Caco-2 (cell line): ENCODE measurements at regions not wholly inside any gene's neighbourhood (a gene's known extent, or its start where the extent isn't known, plus 50 kb on each side); places are given as distances from the start of the nearest gene placed in this dataset.

Experiments used
- BruUV-seq: library from RNA; stranded (reverse); fragments of 400-500 nt; replicated peaks from 2 replicates; lab custom pipeline; 2021; lab: Mats Ljungman, UMichigan
- CTCF ChIA-PET: fragments of 300-600 bp; sonication (Branson Sonifier 250); formaldehyde crosslinking; loops from one replicate; lab custom pipeline; 2022; ENCODE audit warnings: antibody characterized with exemption; lab: Charles Lee
- POLR2A ChIA-PET: fragments of 300-600 bp; sonication (Branson Sonifier 250); formaldehyde crosslinking; loops from one replicate; lab custom pipeline; 2022; ENCODE audit warnings: antibody characterized with exemption; lab: Charles Lee
- DNase-seq, 2 experiments: peaks; one replicate each; pipeline versions ENCODE4 v3.0.0 to v3.0.0-alpha.2; 2020 to 2022
- H3K27me3 ChIP-seq: replicated peaks from 2 replicates; pipeline ENCODE4 v1.6.0; 2011; ENCODE audit warnings: low read length; ENCODE audit not compliant: control insufficient read depth, insufficient read depth
- H3K36me3 ChIP-seq: 2 replicates; pipeline ENCODE4 v1.5.1; 2011; ENCODE audit warnings: low read length; ENCODE audit not compliant: control insufficient read depth, insufficient read depth
- H3K4me1 ChIP-seq: fragments of 250-450 bp; sonication (Bioruptor Pico); 2 replicates; pipeline ENCODE4 v1.5.1; 2020; ENCODE audit warnings: mild to moderate bottlenecking
- H3K4me3 ChIP-seq: 2 replicates; pipeline ENCODE4 v1.5.1; 2011; ENCODE audit warnings: low read depth, mild to moderate bottlenecking, control low read depth, low read length
- H3K9me3 ChIP-seq: fragments of 250-450 bp; sonication (Bioruptor Pico); 2 replicates; pipeline ENCODE4 v1.5.1; 2020; ENCODE audit warnings: mild to moderate bottlenecking, moderate library complexity
- H3K27ac Mint-ChIP-seq: one replicate; pipeline ENCODE4 v1.8.0; 2022; ENCODE audit warnings: mixed read lengths; ENCODE audit not compliant: unreplicated experiment
- H3K27me3 Mint-ChIP-seq: one replicate; pipeline ENCODE4 v1.8.0; 2022; ENCODE audit warnings: mixed read lengths; ENCODE audit not compliant: insufficient read depth, unreplicated experiment
- H3K36me3 Mint-ChIP-seq: one replicate; pipeline ENCODE4 v1.8.0; 2022; ENCODE audit warnings: mild to moderate bottlenecking, mixed read lengths; ENCODE audit not compliant: insufficient read depth, unreplicated experiment
- H3K4me1 Mint-ChIP-seq: one replicate; pipeline ENCODE4 v1.8.0; 2022; ENCODE audit warnings: low read depth, mixed read lengths; ENCODE audit not compliant: unreplicated experiment
- H3K4me3 Mint-ChIP-seq: one replicate; pipeline ENCODE4 v1.8.0; 2022; ENCODE audit warnings: mild to moderate bottlenecking, moderate library complexity, mixed read lengths; ENCODE audit not compliant: unreplicated experiment
- H3K9me3 Mint-ChIP-seq: one replicate; pipeline ENCODE4 v1.8.0; 2022; ENCODE audit warnings: mixed read lengths; ENCODE audit not compliant: unreplicated experiment
- CTCF ChIP-seq, 2 experiments: fragments of 200-600 bp in 1 of 2; IDR thresholded peaks; 1 replicate in 1 of 2; 2 replicates in 1 of 2; pipeline versions ENCODE4 v1.5.1 to v1.8.0; 2011 to 2022; ENCODE audit warnings: antibody characterized with exemption in 1 of 2, control low read depth in 1 of 2, inconsistent platforms in 1 of 2, low read depth in 1 of 2, low read length in 1 of 2, mild to moderate bottlenecking in 1 of 2, moderate library complexity in 1 of 2; ENCODE audit not compliant: insufficient read depth in 1 of 2, severe bottlenecking in 1 of 2, unreplicated experiment in 1 of 2
- intact Hi-C: fragments of 100-400 bp; cut with micrococcal nuclease; formaldehyde crosslinking; loops from one replicate; pipeline ENCODE4 v1.10.0; 2022; ENCODE audit not compliant: unreplicated experiment

- Mint-ChIP-seq H3K9me3 (peaks cover 8% of the 10 kb centered on the region), H3K36me3 (peaks cover 4% of the 10 kb centered on the region), H3K27ac (no peak overlapping the region), H3K27me3 (no peaks in the 10 kb centered on the region), H3K4me1 (no peaks in the 10 kb centered on the region), H3K4me3 (no peak overlapping the region)
- ChIA-PET POLR2A (no interaction called here), CTCF (interaction anchor here (0.7 kb wide), 1 partner anchor 20 kb away, joined by 3 read pairs; no protein-coding TSS in a partner anchor)
- no peak for DNase-seq
- Histone ChIP-seq H3K4me1 (peaks cover 4% of the 10 kb centered on the region; the same call in 1 of the 2 replicates), H3K27me3 (no peaks in the 10 kb centered on the region), H3K4me3 (no peak overlapping the region), H3K36me3 (no peaks in the 10 kb centered on the region), H3K9me3 (no peaks in the 10 kb centered on the region; the same call in 1 of the 2 replicates)
- no peak for TF ChIP-seq CTCF (IDR thresholded peaks at IDR 0.05; ENCODE audit: insufficient read depth in 1 of 2, low read depth in 1 of 2, low read length in 1 of 2, severe bottlenecking in 1 of 2, unreplicated experiment in 1 of 2)
- intact Hi-C loops: no loop called here
- no TSS peak for BruUV-seq
Measured at GRCh38 chr2:237200462-237200861, 114.8 kb downstream of the COPS8 start.

GRCh38 chr2:237201461-237202287 is 116.0 kb downstream of the COPS8 start:
- POLR2A ChIA-PET: interaction anchor here (0.7 kb wide), 1 partner anchor 9 kb away, joined by 4 read pairs; no protein-coding TSS in a partner anchor

More at GRCh38 chr2:237201461-237202287, 116.0 kb downstream of the COPS8 start:
- intact Hi-C loops: no loop called here
- Mint-ChIP-seq H3K36me3 (peaks cover 4% of the 10 kb centered on the region), H3K4me3 (no peak overlapping the region), H3K9me3 (peaks cover 8% of the 10 kb centered on the region), H3K27me3 (no peaks in the 10 kb centered on the region), H3K27ac (no peak overlapping the region), H3K4me1 (no peaks in the 10 kb centered on the region)
- H3K27me3 ChIP-seq: no peaks in the 10 kb centered on the region
- DNase-seq: peak; percentile 6 to 47
- H3K36me3 ChIP-seq: no peaks in the 10 kb centered on the region
- TF ChIP-seq CTCF (IDR thresholded peaks at IDR 0.05; ENCODE audit: insufficient read depth in 1 of 2, low read depth in 1 of 2, low read length in 1 of 2, severe bottlenecking in 1 of 2, unreplicated experiment in 1 of 2): no peak
- no TSS peak for BruUV-seq
- H3K9me3 ChIP-seq: no peaks in the 10 kb centered on the region; the same call in 1 of the 2 replicates
- no peak overlapping the region for H3K4me3 ChIP-seq
- CTCF ChIA-PET: no interaction called here
- H3K4me1 ChIP-seq: peaks cover 4% of the 10 kb centered on the region; the same call in 1 of the 2 replicates
